Activated T-helper 17 cell treated with anti-CD3 and anti-CD28 coated beads, Interleukin-2, amount 50 U/mL, for 72 hours (primary cell): ENCODE measurements at regions not wholly inside any gene's neighbourhood (a gene's known extent, or its start where the extent isn't known, plus 50 kb on each side); places are given as distances from the start of the nearest gene placed in this dataset.
"Not testable (repeated sequence)": the region's sequence is repeated elsewhere in the genome, so short reads cannot be mapped to it uniquely, and the experiment has no call there.

Experiments
- ATAC-seq: fragments of 150-1000 bp; cut with Tn5 transposase; replicated peaks from 2 replicates; pipeline ENCODE4 v1.10.0; 2021; ENCODE audit warnings: mild to moderate bottlenecking, moderate library complexity
- H3K27ac Mint-ChIP-seq: one replicate; pipeline ENCODE4 v1.8.0; 2022; ENCODE audit warnings: mixed read lengths
- H3K27me3 Mint-ChIP-seq: one replicate; pipeline ENCODE4 v1.8.0; 2022; ENCODE audit warnings: mixed read lengths
- H3K36me3 Mint-ChIP-seq: one replicate; pipeline ENCODE4 v1.8.0; 2022; ENCODE audit warnings: low read depth, mild to moderate bottlenecking, mixed read lengths
- H3K4me1 Mint-ChIP-seq: one replicate; pipeline ENCODE4 v1.8.0; 2022; ENCODE audit warnings: mixed read lengths
- H3K4me3 Mint-ChIP-seq: one replicate; pipeline ENCODE4 v1.8.0; 2022; ENCODE audit warnings: mild to moderate bottlenecking, mixed read lengths
- H3K9me3 Mint-ChIP-seq: one replicate; pipeline ENCODE4 v1.8.0; 2022; ENCODE audit warnings: mixed read lengths

DNA sequence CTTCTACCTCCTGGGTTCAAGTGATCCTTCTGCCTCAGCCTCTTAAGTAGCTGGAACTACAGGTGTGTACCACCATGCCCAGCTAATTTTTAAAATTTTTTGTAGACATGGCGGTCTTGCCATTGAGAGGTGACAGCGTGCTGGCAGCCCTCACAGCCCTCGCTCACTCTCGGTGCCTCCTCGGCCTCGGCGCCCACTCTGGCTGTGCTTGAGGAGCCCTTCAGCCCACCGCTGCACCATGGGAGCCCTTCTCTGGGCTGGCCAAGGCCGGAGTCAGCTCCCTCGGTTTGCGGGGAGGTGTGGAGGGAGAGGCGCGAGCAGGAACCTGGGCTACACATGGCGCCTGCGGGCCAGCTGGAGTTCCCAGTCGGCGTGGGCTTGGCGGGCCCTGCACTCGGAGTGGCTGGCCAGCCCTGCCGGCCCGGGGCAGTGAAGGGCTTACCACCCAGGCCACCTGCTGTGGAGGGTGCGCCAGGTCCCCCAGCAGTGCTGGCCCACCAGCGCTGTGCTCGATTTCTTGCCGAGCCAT, 111.1 kb downstream of the RAP2A start:
- not testable (repeated sequence) for H3K27ac Mint-ChIP-seq, H3K36me3 Mint-ChIP-seq, H3K9me3 Mint-ChIP-seq, H3K4me3 Mint-ChIP-seq, ATAC-seq, H3K4me1 Mint-ChIP-seq
- peaks cover 22% of the 10 kb centered on the region for H3K27me3 Mint-ChIP-seq

DNA sequence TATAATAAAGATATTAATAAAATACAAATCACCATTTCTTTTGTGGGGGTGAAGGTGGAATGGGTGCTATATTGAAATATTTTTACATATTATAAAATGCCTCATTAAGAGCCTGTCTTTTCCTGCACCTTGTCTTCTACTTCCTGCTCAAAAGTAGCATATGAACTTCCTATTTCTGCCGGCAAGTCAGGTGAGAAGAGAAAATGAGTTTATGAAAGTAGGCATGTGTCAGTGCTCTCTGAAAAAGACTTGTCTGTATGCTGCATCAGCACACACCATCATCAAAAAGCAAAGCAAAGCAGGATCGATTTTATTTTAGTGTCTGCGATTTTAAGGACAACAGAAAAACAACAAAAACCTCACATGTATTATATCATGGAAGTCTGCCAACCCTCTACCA, 114.2 kb downstream of the RAP2A start:
- Mint-ChIP-seq H3K27me3 (peaks cover 16% of the 10 kb centered on the region), H3K36me3 (no peaks in the 10 kb centered on the region), H3K9me3 (no peaks in the 10 kb centered on the region), H3K4me1 (no peaks in the 10 kb centered on the region), H3K27ac (no peak overlapping the region), H3K4me3 (no peak overlapping the region)
- ATAC-seq: no peak

GRCh38 chr13:97548711-97549110, 114.7 kb downstream of the RAP2A start:
- ATAC-seq: no peak
- Mint-ChIP-seq H3K36me3 (no peaks in the 10 kb centered on the region), H3K27me3 (peaks cover 18% of the 10 kb centered on the region), H3K9me3 (no peaks in the 10 kb centered on the region), H3K27ac (no peak overlapping the region), H3K4me3 (no peak overlapping the region), H3K4me1 (no peaks in the 10 kb centered on the region)

DNA sequence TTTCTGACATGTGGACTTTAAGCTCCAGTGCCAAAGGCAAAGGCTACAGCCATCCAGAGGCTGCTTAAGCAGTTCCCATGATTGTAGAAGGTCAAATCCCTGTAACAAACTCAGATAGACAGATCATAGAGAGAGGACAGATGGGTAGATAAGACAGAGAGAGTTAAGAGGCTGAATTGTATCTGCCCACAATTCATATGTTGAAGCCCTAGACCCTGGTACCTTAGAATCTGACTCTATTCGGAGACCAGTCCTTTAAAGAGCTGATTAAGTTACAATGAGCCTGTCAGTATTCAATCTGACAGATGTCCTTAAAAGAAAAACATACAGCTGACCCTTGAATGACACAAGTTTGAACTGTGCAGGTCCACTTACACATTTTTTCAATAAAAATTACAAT, 115.2 kb downstream of the RAP2A start:
- ATAC-seq: no peak
- Mint-ChIP-seq H3K36me3 (no peaks in the 10 kb centered on the region), H3K27ac (no peak overlapping the region), H3K4me3 (no peak overlapping the region), H3K9me3 (no peaks in the 10 kb centered on the region), H3K4me1 (no peaks in the 10 kb centered on the region), H3K27me3 (peaks cover 18% of the 10 kb centered on the region)

DNA sequence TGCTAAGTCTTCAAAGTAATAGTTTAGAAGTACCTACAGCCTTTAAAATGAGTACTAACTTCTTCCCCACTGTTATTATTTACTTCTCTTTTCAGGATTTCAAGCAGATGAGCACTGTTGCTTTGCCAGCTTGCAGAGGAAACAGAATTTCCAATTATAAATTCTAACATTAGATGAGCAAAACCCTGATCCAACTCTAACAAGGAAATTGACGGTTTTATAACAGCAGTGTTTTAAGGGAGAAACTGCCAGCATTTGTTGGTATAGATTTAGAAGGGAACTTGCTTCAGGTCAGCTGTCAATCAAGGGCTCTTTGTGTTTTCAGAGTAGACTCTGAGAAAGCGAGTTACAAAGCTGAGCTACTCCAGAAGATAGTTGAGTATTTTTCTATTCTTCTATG, 120.5 kb downstream of the RAP2A start:
- no peaks in the 10 kb centered on the region for H3K36me3 Mint-ChIP-seq
- no peaks in the 10 kb centered on the region for H3K9me3 Mint-ChIP-seq
- no peak for ATAC-seq
- no peak overlapping the region for H3K27ac Mint-ChIP-seq
- no peaks in the 10 kb centered on the region for H3K4me1 Mint-ChIP-seq
- peaks cover 21% of the 10 kb centered on the region for H3K27me3 Mint-ChIP-seq
- no peak overlapping the region for H3K4me3 Mint-ChIP-seq

GRCh38 chr13:97555034-97555433, 121.1 kb downstream of the RAP2A start:
- Mint-ChIP-seq H3K27me3 (peaks cover 21% of the 10 kb centered on the region), H3K27ac (no peak overlapping the region), H3K9me3 (no peaks in the 10 kb centered on the region), H3K4me3 (no peak overlapping the region), H3K4me1 (no peaks in the 10 kb centered on the region), H3K36me3 (no peaks in the 10 kb centered on the region)
- no peak for ATAC-seq

DNA sequence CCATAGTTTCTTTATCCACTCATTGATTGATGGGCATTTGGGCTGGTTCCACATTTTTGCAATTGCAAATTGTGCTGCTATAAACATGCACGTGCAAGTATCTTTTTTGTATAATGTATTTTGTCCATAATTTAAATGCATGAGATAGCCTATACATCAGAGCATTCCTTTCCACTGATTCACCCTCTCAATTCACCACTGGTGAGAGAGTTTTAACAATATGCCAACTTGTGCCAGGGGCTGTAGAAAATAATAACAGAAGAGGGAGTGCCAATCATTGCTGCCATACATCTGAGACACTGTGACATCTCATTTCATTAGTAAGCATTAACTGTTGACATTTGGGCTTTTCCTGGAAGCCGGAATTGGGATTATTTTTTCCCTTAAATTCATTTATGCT, 125.1 kb downstream of the RAP2A start:
- Mint-ChIP-seq H3K4me3 (no peak overlapping the region), H3K27me3 (peaks cover 28% of the 10 kb centered on the region), H3K9me3 (no peaks in the 10 kb centered on the region), H3K36me3 (no peaks in the 10 kb centered on the region), H3K27ac (no peak overlapping the region), H3K4me1 (no peaks in the 10 kb centered on the region)
- no peak for ATAC-seq

DNA sequence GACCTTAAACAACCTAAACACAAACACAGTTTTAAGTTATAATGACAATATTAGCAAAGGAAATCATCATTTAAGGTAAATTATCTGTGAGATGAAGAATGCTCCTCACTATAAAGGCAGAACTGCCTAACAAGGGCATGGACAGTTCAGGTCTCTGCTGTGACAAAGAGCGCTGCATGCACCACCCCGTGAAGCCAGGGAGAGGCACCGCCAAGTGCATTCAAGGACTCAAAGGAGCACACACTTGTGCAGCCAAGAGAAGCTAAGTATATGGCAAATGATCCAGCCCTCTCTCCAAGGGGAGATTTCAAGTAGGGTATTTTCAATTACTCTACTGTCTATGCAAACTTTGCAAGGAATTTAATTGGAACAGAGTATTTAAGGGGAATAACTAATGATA, 126.0 kb downstream of the RAP2A start:
- H3K9me3 Mint-ChIP-seq: no peaks in the 10 kb centered on the region
- H3K4me1 Mint-ChIP-seq: no peaks in the 10 kb centered on the region

DNA sequence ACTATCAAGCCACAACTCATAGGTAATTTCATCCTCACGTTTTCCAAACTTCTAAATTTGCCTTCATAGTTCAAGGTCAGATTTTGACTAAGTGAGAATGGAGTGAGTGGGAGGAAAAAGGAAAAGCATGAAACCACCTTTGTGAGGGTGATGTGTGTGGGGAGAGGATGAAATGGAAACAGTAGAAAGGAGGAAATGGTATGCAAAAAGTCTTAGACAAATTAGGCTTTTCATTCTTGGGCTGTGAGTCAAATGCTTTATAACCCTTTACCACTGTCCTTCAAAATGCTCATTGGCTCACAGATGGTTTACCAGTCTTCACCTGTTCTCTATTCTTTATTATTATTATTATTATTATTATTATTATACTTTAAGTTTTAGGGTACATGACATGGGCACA, 127.2 kb downstream of the RAP2A start:
- Mint-ChIP-seq H3K36me3 (no peaks in the 10 kb centered on the region), H3K4me1 (no peaks in the 10 kb centered on the region), H3K27ac (no peak overlapping the region), H3K27me3 (peaks cover 34% of the 10 kb centered on the region), H3K9me3 (no peaks in the 10 kb centered on the region), H3K4me3 (no peak overlapping the region)
- ATAC-seq: no peak

More for the DNA sequence above, 126.0 kb downstream of the RAP2A start:
- no peak for ATAC-seq
- peaks cover 31% of the 10 kb centered on the region for H3K27me3 Mint-ChIP-seq
- no peak overlapping the region for H3K4me3 Mint-ChIP-seq
- no peaks in the 10 kb centered on the region for H3K36me3 Mint-ChIP-seq
- H3K27ac Mint-ChIP-seq: no peak overlapping the region

- no peak for ATAC-seq
- Mint-ChIP-seq H3K27me3 (peaks cover 33% of the 10 kb centered on the region), H3K4me3 (no peak overlapping the region), H3K36me3 (no peaks in the 10 kb centered on the region), H3K27ac (no peak overlapping the region), H3K9me3 (no peaks in the 10 kb centered on the region), H3K4me1 (no peaks in the 10 kb centered on the region)
Observed at GRCh38 chr13:97562962-97563361, 129.0 kb downstream of the RAP2A start.

DNA sequence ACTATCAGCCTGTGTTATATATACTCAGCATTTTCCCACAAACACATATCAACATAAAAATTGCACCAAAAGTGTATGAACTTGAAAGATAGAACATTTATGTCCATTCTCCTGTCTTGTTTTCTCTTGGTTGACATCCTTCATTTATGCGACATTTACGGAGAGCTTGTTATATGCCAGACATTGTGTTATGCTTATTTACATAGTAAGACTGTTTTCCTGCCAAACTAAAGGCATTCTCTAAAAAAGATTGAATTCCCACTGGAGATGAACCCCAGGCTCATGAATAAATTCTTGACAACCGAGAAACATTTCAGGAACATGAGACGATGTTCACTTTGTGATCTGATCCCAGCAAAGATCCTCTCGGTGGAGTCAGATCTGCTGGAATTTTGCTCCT, 131.0 kb downstream of the RAP2A start:
- Mint-ChIP-seq H3K27me3 (peaks cover 39% of the 10 kb centered on the region), H3K9me3 (no peaks in the 10 kb centered on the region), H3K4me3 (no peak overlapping the region), H3K4me1 (no peaks in the 10 kb centered on the region), H3K27ac (no peak overlapping the region), H3K36me3 (no peaks in the 10 kb centered on the region)
- ATAC-seq: no peak

GRCh38 chr13:97565906-97566305, 131.9 kb downstream of the RAP2A start:
- Mint-ChIP-seq H3K4me3 (no peak overlapping the region), H3K4me1 (no peaks in the 10 kb centered on the region), H3K27ac (no peak overlapping the region), H3K9me3 (no peaks in the 10 kb centered on the region), H3K27me3 (peaks cover 42% of the 10 kb centered on the region), H3K36me3 (no peaks in the 10 kb centered on the region)
- ATAC-seq: no peak

DNA sequence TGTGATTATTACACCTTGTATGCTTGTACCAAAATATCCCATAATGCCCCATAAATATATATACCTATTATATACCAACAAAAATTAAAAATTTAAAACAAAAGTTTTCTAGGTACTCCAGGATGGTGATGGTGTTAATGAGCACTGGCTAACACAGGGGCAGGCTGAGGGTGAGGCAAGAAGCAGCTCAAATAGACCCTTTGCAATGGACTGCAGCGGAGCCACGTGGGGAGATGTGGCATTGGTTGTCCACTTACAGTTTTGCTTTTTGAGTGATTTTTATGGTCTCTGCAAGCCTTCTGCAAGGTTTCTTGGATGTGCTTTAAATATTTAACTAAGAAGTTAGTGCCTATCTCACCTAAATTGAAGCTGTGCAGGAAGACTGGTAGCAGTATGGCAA, 132.9 kb downstream of the RAP2A start:
- Mint-ChIP-seq H3K4me3 (no peak overlapping the region), H3K9me3 (no peaks in the 10 kb centered on the region), H3K4me1 (no peaks in the 10 kb centered on the region), H3K27ac (no peak overlapping the region), H3K36me3 (no peaks in the 10 kb centered on the region), H3K27me3 (peaks cover 39% of the 10 kb centered on the region)
- ATAC-seq: no peak

- H3K36me3 Mint-ChIP-seq: no peaks in the 10 kb centered on the region
- H3K27me3 Mint-ChIP-seq: peaks cover 34% of the 10 kb centered on the region
- H3K27ac Mint-ChIP-seq: no peak overlapping the region
- H3K4me3 Mint-ChIP-seq: no peak overlapping the region
- peak; percentile 38 for ATAC-seq
- no peaks in the 10 kb centered on the region for H3K9me3 Mint-ChIP-seq
- H3K4me1 Mint-ChIP-seq: no peaks in the 10 kb centered on the region
Observed at GRCh38 chr13:97567510-97568243, 133.7 kb downstream of the RAP2A start.

DNA sequence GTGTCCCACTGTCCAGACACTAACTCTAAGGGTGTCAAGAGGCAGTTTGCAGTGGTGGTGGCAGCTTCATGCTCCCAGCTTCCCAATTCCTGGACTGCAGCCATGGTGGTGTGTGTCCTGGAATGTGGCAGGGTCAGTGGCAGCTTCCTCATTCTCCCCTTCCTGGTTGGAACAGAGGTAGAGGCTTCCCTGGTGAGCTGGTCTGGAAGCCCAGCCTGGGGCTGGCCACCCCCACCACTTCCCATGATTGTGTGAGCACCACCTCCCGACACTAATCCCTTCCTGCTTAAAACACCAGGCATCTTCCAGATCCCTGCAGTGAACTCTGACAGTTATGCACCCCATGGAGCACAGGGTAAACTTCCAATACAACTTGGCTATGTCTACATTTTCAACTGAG, 134.9 kb downstream of the RAP2A start:
- no peaks in the 10 kb centered on the region for H3K9me3 Mint-ChIP-seq
- no peaks in the 10 kb centered on the region for H3K36me3 Mint-ChIP-seq
- H3K4me1 Mint-ChIP-seq: no peaks in the 10 kb centered on the region
- no peak overlapping the region for H3K27ac Mint-ChIP-seq
- ATAC-seq: no peak
- no peak overlapping the region for H3K4me3 Mint-ChIP-seq
- H3K27me3 Mint-ChIP-seq: peaks cover 35% of the 10 kb centered on the region

- Mint-ChIP-seq H3K4me3 (no peak overlapping the region), H3K4me1 (no peaks in the 10 kb centered on the region), H3K36me3 (no peaks in the 10 kb centered on the region), H3K27me3 (peaks cover 32% of the 10 kb centered on the region), H3K27ac (no peak overlapping the region), H3K9me3 (no peaks in the 10 kb centered on the region)
- no peak for ATAC-seq
Observed at GRCh38 chr13:97569841-97570240, 135.9 kb downstream of the RAP2A start.
